ENCODE measurements at regions not wholly inside any gene's neighbourhood (a gene's known extent, or its start where the extent isn't known, plus 50 kb on each side); places are given as distances from the start of the nearest gene placed in this dataset.

GRCh38 chr3:161694682-161695564, 198.3 kb downstream of the OTOL1 start:
- TF ChIP-seq CTCF (conservative IDR thresholded peaks at IDR 0.05; ENCODE audit: low read length) (no peak), EZH2phosphoT487 (IDR thresholded peaks at IDR 0.05; ENCODE audit: borderline replicate concordance) (no peak)

Measured in Loucy (cell line).